Nephron progenitor cell (in vitro differentiated cells): ENCODE measurements at regions not wholly inside any gene's neighbourhood (a gene's known extent, or its start where the extent isn't known, plus 50 kb on each side); places are given as distances from the start of the nearest gene placed in this dataset.

ENCODE experiments used
- DNase-seq: peaks from one replicate; pipeline ENCODE4 v3.0.0; 2021
- H3K27ac Mint-ChIP-seq: 2 replicates; pipeline ENCODE4 v1.8.0; 2021; ENCODE audit warnings: mild to moderate bottlenecking, moderate library complexity, mixed read lengths
- H3K27me3 Mint-ChIP-seq: 2 replicates; pipeline ENCODE4 v1.8.0; 2021; ENCODE audit warnings: mild to moderate bottlenecking, low read depth, mixed read lengths; ENCODE audit not compliant: poor library complexity
- H3K36me3 Mint-ChIP-seq: 2 replicates; pipeline ENCODE4 v1.8.0; 2021; ENCODE audit warnings: low read depth, mixed read lengths
- H3K4me1 Mint-ChIP-seq: 2 replicates; pipeline ENCODE4 v1.8.0; 2021; ENCODE audit warnings: mixed read lengths
- H3K4me3 Mint-ChIP-seq: 2 replicates; pipeline ENCODE4 v1.8.0; 2021; ENCODE audit warnings: mild to moderate bottlenecking, moderate library complexity, mixed read lengths
- H3K9me3 Mint-ChIP-seq: 2 replicates; pipeline ENCODE4 v1.8.0; 2021; ENCODE audit warnings: mild to moderate bottlenecking, moderate library complexity, mixed read lengths
- CTCF ChIP-seq: fragments of 200-600 bp; sonication (generic); IDR thresholded peaks from 2 replicates; pipeline ENCODE4 v1.5.0; 2021; ENCODE audit warnings: antibody characterized with exemption

GRCh38 chr12:126191031-126191891 lies 1126.0 kb downstream of the AACS start:
- H3K27me3 Mint-ChIP-seq = peaks cover 70% of the 10 kb centered on the region
- peaks cover 6% of the 10 kb centered on the region for H3K4me1 Mint-ChIP-seq
- peak overlapping the region; percentile 83 for H3K4me3 Mint-ChIP-seq
- DNase-seq = peak; percentile 53
- H3K9me3 Mint-ChIP-seq = no peaks in the 10 kb centered on the region
- H3K27ac Mint-ChIP-seq = no peak overlapping the region
- H3K36me3 Mint-ChIP-seq = no peaks in the 10 kb centered on the region
- no peak for TF ChIP-seq CTCF

- no peak for DNase-seq
- H3K4me3 Mint-ChIP-seq = no peak overlapping the region
- H3K9me3 Mint-ChIP-seq = no peaks in the 10 kb centered on the region
- no peak overlapping the region for H3K27ac Mint-ChIP-seq
- peaks cover 6% of the 10 kb centered on the region for H3K4me1 Mint-ChIP-seq
- H3K27me3 Mint-ChIP-seq = peaks cover 70% of the 10 kb centered on the region
- H3K36me3 Mint-ChIP-seq = no peaks in the 10 kb centered on the region
- no peak for TF ChIP-seq CTCF
These were observed 1126.7 kb downstream of the AACS start for GRCh38 chr12:126191949-126192348.

- Mint-ChIP-seq H3K36me3 (no peaks in the 10 kb centered on the region), H3K27ac (no peak overlapping the region), H3K27me3 (peaks cover 64% of the 10 kb centered on the region), H3K4me3 (no peak overlapping the region), H3K9me3 (no peaks in the 10 kb centered on the region), H3K4me1 (peaks cover 6% of the 10 kb centered on the region)
- DNase-seq = no peak
- no peak for TF ChIP-seq CTCF
These were observed 1128.0 kb downstream of the AACS start for GRCh38 chr12:126193190-126193589.

GRCh38 chr12:126196263-126196662 lies 1131.0 kb downstream of the AACS start:
- H3K4me3 Mint-ChIP-seq = no peak overlapping the region
- peaks cover 33% of the 10 kb centered on the region for H3K27me3 Mint-ChIP-seq
- no peaks in the 10 kb centered on the region for H3K36me3 Mint-ChIP-seq
- no peak for DNase-seq
- no peak overlapping the region for H3K27ac Mint-ChIP-seq
- TF ChIP-seq CTCF = no peak
- H3K9me3 Mint-ChIP-seq = no peaks in the 10 kb centered on the region
- H3K4me1 Mint-ChIP-seq = no peaks in the 10 kb centered on the region

- TF ChIP-seq CTCF = no peak
- no peak for DNase-seq
- peaks cover 11% of the 10 kb centered on the region for H3K27me3 Mint-ChIP-seq
- no peak overlapping the region for H3K4me3 Mint-ChIP-seq
- H3K36me3 Mint-ChIP-seq = no peaks in the 10 kb centered on the region
- no peak overlapping the region for H3K27ac Mint-ChIP-seq
- no peaks in the 10 kb centered on the region for H3K4me1 Mint-ChIP-seq
- H3K9me3 Mint-ChIP-seq = no peaks in the 10 kb centered on the region
These were observed 1133.3 kb downstream of the AACS start for GRCh38 chr12:126198516-126198915.
